ENCODE measurements at regions not wholly inside any gene's neighbourhood (a gene's known extent, or its start where the extent isn't known, plus 50 kb on each side); places are given as distances from the start of the nearest gene placed in this dataset.

DNA sequence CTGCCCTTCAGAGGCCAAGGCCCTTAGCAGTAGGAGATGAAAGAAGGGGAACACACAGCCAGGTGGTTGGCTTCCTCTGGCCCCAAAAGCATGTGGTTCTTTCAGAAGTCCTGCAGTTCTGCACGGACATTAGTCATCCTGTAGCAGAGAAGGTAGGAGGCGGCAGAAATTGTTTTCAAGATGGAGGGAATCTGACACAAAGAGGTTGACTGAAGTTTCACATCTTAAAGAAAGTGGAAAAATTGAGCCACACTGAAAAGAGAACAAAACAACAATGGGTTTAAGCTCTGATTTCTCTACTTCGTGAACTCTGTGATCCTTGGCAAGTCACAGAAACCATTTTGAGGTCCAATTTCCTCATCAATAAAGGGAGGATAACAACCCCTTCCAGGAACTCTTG lies 125.3 kb upstream of the DNAH14 start:
- no peak for TF ChIP-seq ZFX (IDR thresholded peaks at IDR 0.05; ENCODE audit: borderline replicate concordance)
- TF ChIP-seq CTCF (IDR thresholded peaks at IDR 0.05), result no peak
